AML-193 (cell line): ENCODE measurements at regions not wholly inside any gene's neighbourhood (a gene's known extent, or its start where the extent isn't known, plus 50 kb on each side); places are given as distances from the start of the nearest gene placed in this dataset.
"Not testable (repeated sequence)": the region's sequence is repeated elsewhere in the genome, so short reads cannot be mapped to it uniquely, and the experiment has no call there.

Experiments
- DNase-seq, 2 experiments: peaks; one replicate each; lab custom pipeline; 2025; lab: John Stamatoyannopoulos, UW

DNA sequence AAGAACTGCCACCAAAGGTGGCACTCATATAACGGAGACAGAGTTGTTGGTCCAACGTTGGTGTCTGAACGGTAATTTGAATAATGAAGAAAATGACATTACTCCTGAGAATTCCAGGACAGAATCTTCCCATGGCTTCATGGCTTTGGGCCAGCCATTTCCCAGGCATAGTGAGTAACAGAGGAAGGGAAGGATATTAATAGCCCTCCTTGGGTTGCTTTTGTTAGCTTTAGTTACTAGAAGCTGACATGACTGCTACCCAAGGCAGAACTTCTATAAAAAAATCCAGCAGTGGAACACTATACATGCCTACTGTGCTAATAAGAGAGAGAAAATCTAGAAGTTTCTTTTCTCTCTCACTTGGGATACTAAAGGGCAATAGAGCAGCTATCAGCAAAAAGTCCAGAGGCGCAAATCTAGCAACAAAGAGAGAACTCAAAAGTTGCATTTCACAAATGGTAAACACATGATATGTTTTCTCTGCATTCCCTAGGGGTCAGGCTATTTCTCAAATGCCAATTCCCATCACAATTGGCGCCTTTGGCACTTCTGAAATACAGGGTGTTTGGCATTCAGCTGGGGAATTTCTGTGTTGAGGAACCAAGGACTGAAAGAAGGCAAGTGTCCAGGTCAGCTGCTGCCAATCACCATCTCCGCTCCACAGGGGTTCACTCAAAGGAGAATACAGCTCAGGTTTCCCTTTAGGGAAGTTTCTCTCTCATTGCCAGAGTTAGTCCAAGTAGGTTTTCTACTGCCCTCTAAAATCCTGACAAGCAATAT, 160.8 kb upstream of the KYNU start:
- no peak for DNase-seq

DNA sequence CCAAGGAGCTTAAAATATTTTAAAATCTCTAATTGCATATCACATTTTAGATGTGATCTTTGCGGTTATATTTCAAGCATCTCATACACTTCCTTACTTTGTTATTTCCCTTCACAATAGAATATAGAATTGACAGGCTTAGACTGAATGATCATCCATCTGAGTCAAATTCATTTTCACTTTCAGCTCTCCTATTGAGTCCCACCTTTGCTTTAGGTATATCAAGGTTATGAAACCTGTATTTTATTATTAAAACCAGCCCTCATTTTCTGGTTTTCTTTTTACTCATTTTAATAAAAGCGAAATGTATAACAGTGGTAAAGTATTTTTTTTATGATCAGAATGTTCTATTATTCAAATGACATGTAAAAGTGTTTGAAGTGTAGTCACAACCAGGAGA, 162.9 kb upstream of the KYNU start:
- no peak for DNase-seq

DNA sequence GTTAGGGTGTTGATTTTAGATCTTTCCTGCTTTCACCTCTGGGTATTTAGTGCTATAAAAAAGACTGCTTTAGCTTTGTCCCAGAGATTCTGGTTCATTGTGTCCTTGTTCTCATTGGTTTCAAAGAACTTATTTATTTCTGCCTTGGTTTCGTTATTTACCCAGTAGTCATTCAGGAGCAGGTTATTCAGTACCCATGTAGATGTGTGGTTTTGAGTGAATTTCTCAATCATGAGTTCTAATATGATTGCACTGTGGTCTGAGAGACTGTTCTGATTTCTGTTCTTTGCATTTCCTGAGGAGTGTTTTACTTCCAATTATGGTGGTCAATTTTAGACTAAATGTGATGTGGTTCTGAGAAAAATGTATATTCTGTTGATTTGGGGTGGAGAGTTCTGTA, 167.1 kb upstream of the KYNU start:
- no peak for DNase-seq

DNA sequence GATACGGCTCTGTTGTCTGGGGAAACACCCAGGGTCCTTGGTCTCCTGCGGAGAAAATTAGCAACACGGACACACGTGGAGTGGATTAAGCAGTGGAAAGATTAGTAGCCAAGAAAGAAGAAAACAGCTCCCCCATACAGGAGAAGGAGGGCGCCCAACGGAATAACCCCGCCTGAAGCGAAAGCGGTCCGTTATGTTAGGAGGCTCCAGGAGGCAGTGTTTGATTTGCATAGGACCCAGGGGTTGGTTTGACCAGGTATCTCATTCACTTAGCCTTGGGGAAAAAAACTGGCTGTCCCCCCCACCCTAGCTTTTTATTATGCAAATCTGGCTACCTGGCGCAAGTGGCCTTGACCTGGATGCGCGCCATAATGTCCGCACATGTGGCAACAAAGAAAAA, 170.1 kb upstream of the KYNU start:
- DNase-seq = no peak

DNA sequence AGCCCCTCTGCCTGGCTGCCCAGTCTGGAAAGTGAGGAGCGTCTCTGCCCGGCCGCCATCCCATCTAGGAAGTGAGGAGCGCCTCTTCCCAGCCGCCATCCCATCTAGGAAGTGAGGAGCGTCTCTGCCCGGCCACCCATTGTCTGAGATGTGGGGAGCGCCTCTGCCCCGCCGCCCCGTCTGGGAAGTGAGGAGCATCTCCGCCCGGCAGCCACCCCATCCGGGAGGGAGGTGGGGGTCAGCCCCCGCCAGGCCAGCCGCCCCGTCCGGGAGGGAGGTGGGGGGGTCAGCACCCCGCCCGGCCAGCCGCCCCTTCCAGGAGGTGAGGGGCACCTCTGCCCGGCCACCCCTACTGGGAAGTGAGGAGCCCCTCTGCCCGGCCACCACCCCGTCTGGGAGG, 175.1 kb upstream of the KYNU start:
- not testable (repeated sequence) for DNase-seq

DNA sequence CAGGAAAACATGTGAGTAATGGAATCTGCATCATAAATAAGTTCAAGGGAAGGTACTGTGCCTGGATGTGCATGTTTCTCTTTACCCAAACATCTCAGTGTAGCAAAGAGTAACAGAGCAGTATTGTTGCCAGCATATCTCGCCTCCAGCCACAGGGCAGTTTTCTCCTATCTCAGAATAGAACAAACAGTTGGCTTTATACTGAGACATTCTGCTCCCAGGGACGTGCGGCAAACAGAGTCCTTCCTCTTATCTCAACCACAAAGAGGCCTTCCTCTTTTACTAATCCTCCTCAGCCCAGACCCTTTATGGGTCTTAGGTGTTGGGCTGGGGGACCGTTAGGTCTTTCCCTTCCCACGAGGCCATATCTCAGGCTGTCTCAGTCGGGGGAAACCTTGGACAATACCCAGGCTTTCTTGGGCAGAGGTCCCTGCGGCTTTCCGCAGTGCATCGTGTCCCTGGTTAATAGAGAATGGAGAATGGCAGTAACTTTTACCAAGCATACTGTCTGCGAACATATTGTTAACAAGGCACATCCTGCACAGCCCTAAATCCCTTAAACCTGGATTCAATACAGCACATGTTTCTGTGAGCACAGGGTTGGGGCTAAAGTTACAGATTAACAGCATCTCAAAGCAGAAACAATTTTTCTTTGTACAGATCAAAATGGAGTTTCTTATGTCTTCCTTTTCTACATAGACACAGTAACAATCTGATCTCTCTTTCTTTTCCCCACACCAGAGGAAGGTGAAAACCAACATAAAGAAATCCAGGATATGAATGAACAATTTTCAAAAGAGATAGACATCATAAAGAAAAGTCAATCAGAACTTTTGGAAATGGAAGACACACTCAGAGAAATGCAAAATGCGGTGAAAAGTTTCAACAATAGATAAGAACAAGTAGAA, 181.9 kb upstream of the KYNU start:
- DNase-seq = peak; percentile 61 to 77

DNA sequence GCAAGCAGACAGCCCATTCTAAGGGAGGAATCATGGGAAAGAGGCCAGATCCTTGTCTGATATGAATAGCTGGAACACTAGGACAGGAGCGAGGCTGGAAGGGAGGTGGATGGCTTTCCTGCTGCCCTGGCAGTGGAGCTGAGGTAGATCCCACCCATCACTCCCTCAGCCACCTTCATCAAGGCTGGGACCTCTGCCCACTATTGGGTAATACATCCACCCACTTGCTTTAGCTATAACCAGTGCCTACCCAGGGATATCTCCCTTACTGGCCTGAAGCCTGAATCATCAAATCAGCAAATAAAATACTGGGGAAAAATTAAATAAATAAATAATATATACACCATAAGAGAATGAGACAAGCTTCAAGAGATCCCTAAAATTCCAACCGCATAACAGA, 183.2 kb upstream of the KYNU start:
- no peak for DNase-seq

DNA sequence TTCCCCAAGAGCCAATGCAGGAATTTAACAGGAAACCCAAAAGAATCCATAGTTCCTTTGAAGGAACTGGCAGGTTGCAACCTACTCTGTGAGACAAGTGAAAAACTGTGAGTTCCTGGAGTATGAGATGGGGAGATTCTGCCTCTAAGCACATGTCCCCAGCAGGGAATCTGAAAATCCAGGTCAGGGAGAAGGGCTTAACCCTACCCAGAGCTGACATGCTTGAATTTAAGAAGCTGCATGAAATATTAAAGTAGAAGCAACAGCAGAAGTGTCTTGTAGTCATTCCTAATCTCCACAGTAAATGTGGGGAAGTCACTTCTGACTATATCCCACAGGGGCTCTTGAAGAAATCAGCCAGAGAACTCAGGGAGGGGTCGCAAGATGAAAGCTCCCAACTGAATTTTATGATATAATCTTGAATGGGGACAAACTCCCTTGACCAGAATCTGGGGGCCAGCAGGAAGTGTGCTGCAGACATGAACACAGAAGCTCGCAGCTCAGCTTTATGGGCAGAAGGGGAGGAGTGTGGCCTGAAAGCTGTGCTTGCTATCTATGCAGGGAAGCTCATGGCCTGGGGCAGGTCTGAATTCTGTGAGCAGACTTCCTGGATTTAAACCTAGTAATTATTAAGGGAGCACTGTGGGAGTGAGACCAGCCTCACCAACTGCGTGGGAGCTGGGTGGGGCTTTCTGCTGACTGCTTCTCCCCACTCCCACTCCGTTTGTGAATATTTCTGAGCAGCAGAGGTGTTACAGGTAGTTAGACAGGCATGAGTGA, 184.1 kb upstream of the KYNU start:
- DNase-seq = no peak

DNA sequence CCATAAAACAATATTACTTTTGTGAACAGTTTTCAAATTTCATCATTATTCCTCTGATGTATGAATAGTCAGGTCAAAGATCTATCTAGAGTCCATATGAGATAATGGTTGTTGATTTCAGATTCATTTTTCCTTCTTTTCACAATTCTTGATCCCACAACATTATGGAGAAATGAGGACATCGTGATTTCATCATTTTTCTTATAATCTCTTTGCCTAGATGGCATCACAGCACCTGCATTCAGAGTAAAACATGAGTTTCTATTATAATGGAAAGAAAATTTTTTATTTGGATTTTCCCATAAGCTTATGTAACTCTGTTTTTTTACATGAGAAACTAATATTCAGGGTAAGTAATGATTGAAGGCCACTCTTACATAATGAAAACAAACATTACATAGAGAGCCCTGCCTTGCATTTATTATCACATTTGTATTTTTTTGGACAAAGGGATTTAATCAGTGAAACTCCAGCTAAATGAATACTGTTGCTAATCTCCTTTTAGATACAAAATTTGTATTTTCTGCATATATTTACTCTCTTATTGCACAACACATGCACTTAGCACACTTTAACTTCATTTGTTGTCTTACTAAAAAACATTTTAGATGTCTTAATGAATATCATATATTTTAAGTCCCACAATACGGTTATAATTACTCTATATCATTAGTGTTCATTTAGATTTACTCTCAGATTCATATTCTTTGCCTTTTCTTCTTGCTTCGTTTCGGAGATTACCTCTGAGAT, 188.4 kb upstream of the KYNU start:
- no peak for DNase-seq

DNA sequence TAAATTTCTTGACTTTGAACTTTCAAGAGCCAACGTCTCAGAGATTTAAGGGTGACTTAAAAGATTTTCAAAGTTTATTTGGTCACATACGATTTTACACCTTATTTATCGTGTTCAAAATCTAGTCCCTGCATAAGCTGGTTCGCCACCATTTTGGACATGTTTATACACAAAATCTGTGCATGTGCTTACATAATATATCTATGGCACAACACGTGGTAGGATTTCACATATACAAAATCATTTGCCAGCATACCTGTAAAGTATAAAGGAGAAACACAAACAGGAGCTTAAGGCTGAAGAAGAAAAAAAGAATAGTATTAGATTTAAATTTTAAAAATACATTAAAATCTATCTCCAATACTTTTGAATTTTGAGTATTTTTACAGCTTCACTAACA, 190.0 kb upstream of the KYNU start:
- no peak for DNase-seq

DNA sequence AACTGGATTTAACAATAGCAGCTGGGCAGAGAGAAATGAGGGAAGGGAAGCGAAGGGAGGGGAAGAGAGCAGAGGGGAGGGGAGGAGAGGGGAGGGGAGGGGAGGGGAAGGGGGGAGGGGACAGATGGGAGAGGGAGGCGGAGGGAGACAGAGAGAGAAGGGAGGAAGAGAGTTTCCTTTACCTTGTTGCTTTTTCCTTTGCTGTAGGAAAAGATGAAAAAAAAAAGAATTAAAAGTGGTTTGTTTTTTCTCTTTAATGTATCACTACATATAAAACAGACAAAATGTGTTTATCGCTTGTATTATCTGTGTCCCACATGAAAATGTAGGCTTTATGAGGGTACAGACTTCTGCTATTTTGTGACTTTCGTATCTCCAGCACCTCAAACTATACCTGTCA, 190.4 kb upstream of the KYNU start:
- no peak for DNase-seq

DNA sequence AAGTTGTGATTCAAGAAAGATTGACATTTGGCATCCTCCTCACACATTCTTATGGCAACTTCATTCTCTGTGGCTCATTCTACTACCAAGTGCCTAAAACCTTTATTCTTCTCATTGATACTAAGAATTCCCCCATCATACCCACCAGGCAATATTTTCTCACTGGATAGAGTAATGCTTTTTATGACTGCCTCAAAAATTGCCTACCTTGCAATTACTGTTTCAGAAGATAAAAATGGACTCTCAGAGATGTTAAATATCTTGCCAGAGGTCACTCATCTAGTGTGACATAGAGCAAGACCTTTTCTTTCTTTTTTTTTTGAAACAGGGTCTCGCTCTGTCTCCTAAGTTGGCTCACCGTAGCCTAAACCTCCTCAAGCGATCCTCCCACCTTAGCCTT, 192.8 kb upstream of the KYNU start:
- DNase-seq = no peak

DNA sequence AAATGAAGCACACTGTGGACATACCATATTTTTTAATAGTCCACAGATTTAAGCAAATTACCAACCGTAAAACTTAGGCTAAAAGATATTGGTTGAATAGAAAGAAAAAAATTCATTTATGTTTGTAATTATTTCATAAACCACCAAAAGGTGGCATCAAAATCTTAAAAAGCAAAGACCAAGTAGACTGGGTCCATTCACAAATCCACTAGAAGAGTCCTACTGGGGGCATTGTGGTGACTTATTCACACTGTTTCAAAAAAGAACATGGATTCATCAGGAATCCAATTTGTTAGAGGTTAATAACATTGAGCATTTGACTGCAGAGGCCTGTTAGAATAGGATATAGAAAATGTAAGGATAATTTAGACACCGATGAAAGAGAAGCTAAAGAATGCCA, 194.9 kb upstream of the KYNU start:
- peak; percentile 15 to 25 for DNase-seq

DNA sequence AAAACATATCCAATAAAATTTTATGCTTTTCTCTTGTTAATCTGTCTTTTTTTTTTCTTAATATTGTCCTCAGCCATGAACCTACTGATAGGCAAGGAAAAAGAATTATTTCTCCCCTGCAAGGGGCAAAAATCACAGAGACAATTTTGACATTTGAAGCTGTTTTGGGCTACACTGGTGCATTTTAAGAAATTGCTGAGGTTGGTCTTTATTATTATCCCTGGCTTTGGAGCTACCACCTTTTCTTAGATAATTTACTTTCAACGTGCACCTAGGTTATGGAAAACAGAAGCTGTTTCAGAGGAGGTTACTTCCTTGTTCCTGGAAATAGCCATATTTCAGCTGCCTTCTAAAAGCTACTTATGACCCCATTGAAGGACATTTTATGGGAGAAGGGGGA, 195.5 kb upstream of the KYNU start:
- DNase-seq = no peak

DNA sequence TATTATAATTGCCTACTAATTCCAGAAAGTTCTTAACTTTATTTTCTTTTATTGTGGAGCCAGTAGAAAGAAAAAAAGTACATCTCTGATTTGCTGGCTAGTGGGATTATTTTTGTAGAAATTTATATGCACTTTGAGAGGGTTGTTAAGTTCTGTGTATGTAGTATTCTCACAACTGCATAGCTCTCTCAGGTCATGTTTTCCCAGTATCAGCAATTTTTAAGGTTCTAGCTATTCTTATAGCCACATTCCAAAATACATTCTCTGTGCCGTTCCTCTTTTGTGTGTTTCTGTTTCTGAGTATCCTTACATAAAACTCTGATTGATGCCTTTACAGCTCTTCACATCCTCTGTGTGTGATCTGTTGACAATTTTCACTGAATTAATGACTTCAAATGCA, 199.3 kb upstream of the KYNU start:
- no peak for DNase-seq

DNA sequence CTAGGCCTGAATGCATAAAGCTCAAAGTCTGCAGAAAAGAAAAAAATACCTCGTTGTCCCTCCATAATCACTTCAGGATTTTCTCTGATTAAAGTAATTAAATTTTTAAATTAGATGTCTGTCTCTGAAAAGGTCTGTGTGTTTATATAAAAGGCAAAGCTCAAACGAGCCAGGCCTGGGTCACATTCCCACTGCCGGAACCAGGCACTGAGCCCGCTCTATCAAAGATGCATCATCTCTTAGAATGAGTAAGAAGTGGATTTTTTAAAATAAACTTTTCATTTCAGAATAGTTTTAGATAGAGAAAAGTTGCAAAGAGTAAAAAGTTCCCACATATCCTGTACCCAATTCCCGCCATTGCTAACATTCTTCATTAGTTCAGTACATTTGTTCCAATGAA, 202.1 kb upstream of the KYNU start:
- no peak for DNase-seq

DNA sequence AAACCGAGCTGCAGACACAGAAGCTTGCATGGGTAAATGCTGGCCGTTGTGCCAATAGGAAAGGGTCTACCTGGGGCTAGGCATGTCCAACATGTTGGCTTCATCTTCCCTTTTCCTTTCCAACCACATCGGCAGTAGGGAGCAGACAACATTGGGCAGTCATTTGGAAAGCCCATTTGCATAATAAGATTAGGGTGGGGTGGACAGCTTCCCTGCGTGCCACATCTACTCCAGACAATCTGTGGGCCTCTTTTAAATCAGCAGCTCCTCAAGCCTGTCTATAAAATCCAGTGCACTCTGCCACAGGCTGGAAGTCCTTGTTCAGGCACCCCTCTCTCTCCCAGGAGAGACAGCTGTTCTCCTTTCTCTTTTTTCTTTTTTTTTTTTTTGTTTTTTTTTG, 203.6 kb upstream of the KYNU start:
- no peak for DNase-seq

DNA sequence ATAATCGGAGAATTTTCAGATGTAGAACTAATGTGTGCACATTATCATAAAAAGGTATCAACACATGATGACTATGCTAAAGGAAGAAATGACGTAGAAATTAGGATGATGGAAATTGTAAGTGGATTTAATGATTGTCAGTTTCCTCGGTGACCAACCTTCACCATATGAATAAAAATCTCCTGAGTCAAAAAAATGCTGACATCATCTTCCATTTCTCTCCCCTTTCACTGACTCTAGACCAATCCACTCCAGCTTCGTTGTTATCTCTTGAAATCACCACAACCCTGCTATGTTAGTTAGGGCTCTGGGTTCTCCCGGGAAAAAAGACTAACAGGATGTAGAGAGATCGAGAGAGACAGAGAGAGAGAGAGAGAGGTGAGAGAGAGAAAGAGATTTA, 204.8 kb upstream of the KYNU start:
- no peak for DNase-seq

DNA sequence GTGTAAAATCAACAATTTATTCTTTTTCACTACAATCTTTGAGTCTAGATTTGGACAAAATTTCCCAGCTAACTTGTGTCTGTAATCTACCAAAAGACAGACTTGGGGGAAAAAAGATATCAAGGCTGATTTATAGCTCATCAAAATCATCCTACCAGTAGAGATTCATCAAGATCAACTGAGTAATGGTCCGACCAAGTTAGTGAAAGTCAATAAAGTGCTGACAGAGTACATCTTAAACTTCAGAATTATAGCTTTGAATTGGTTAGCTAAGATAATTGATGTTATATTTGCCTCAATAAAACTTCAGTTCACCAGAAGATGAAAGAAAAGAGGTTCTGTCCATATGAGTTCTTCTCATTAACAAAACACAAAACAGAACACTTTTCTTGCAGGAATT, 207.1 kb upstream of the KYNU start:
- DNase-seq = no peak

DNA sequence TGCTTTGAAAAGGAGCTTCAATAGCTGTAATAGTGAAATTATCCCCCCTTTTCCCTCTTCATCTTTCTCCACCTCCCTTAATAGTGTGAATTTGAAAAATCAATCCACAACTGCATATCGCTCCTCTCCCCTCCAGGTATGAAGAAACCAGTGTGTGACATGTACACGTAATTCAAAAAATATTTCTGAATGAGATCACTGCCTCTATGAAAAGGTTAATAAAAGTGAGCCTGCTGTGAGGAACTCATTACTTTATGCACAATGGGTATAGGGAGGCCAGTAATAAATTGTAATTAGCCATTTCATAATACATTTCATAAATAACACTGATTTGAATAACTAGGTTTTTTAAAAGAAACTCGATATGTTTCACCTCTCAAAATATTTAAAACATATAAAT, 209.0 kb upstream of the KYNU start:
- DNase-seq = no peak

DNA sequence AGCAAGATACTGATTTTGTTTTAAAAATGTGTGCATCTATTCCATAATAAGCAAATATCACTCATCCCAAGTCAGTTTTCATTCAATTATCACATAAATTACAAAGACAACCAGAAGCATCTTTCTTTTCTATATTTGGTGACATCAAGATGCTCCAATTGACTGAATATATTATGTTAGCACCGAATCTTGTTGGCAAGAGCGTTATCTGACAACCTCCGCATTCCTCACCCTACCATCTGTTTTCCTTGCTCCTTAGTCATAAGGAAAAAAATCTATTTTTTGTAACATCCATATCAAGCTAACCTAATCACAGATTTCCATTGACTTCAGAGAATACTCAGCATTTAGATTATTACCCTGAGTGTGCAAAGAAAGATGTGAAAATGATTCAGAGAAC, 212.2 kb upstream of the KYNU start:
- no peak for DNase-seq

DNA sequence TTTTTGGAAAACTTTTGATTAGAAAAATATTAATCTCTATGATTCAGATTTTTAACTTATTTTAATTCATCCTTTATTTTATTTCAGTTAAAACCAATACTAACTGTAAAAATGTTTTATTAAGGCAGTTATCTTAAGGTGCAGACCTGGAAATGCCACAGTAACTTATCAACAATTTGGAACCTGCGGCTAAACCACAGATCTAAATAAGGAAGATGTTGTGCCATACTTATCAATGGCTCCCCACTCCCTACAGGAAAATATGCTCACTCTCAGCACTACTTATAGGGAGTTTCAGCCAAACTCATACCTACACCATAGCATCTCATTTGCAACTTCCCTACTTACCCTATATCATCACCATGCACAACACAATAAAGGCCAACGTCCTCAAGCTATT, 226.9 kb upstream of the KYNU start:
- DNase-seq = no peak
